GM23338 (cell line): ENCODE measurements at regions not wholly inside any gene's neighbourhood (a gene's known extent, or its start where the extent isn't known, plus 50 kb on each side); places are given as distances from the start of the nearest gene placed in this dataset.

Experiments used
- ATAC-seq: fragments of 200-7000 bp; cut with Tn5 transposase; 3 replicates; pipeline ENCODE4 v1.9.1; 2020
- DNase-seq: peaks from one replicate; pipeline ENCODE4 v3.0.0-alpha.2; 2015; ENCODE audit warnings: low spot score
- H2AFZ ChIP-seq: fragments of 200-600 bp; sonication (generic); 2 replicates; pipeline ENCODE4 v1.8.0; 2016; ENCODE audit warnings: antibody characterized with exemption, mild to moderate bottlenecking, moderate library complexity
- H3F3A ChIP-seq: fragments of 200-600 bp; sonication (generic); replicated peaks from 2 replicates; pipeline ENCODE4 v1.8.0; 2017; ENCODE audit warnings: antibody characterized with exemption, mixed run types, low read depth
- H3K27ac ChIP-seq: fragments of 200-600 bp; sonication (generic); 2 replicates; pipeline ENCODE4 v1.6.1; 2016; ENCODE audit warnings: low read depth
- H3K27me3 ChIP-seq: fragments of 200-600 bp; sonication (generic); 2 replicates; pipeline ENCODE4 v1.8.0; 2016; ENCODE audit warnings: mild to moderate bottlenecking, mixed run types, moderate library complexity; ENCODE audit not compliant: insufficient read depth
- H3K36me3 ChIP-seq: fragments of 200-600 bp; sonication (generic); 2 replicates; pipeline ENCODE4 v1.8.0; 2016; ENCODE audit warnings: mild to moderate bottlenecking; ENCODE audit not compliant: insufficient read depth
- H3K4me1 ChIP-seq: fragments of 200-600 bp; sonication (generic); 2 replicates; pipeline ENCODE4 v1.8.0; 2016; ENCODE audit warnings: mild to moderate bottlenecking, moderate library complexity; ENCODE audit not compliant: insufficient read depth
- H3K4me2 ChIP-seq: fragments of 200-600 bp; sonication (generic); 2 replicates; pipeline ENCODE4 v1.7.1; 2017; ENCODE audit warnings: mixed run types
- H3K4me3 ChIP-seq: fragments of 200-600 bp; sonication (generic); 2 replicates; pipeline ENCODE4 v1.6.1; 2016; ENCODE audit warnings: mixed run types
- H3K79me2 ChIP-seq: fragments of 200-600 bp; sonication (generic); replicated peaks from 2 replicates; pipeline ENCODE4 v1.8.0; 2017; ENCODE audit warnings: mild to moderate bottlenecking; ENCODE audit not compliant: insufficient read depth
- H3K9me2 ChIP-seq: fragments of 200-600 bp; sonication (generic); 2 replicates; pipeline ENCODE4 v1.8.0; 2017; ENCODE audit not compliant: insufficient read depth
- H4K20me1 ChIP-seq: fragments of 200-600 bp; sonication (generic); replicated peaks from 2 replicates; pipeline ENCODE4 v1.8.0; 2017; ENCODE audit warnings: mild to moderate bottlenecking; ENCODE audit not compliant: insufficient read depth
- H3K27ac Mint-ChIP-seq: 2 replicates; pipeline ENCODE4 v1.8.0; 2020; ENCODE audit warnings: inconsistent platforms, mild to moderate bottlenecking, moderate library complexity, mixed read lengths
- H3K27me3 Mint-ChIP-seq: 3 replicates; pipeline ENCODE4 v1.8.0; 2022; ENCODE audit warnings: low read depth, mild to moderate bottlenecking, moderate library complexity, mixed read lengths, inconsistent platforms; ENCODE audit not compliant: insufficient read depth, poor library complexity
- H3K36me3 Mint-ChIP-seq: 3 replicates; pipeline ENCODE4 v1.8.0; 2021; ENCODE audit warnings: low read depth, mild to moderate bottlenecking, inconsistent platforms, moderate library complexity, mixed read lengths
- H3K4me1 Mint-ChIP-seq: 3 replicates; pipeline ENCODE4 v1.8.0; 2020; ENCODE audit warnings: mild to moderate bottlenecking, inconsistent platforms, mixed read lengths
- H3K4me3 Mint-ChIP-seq: 3 replicates; pipeline ENCODE4 v1.8.0; 2021; ENCODE audit warnings: moderate library complexity, mild to moderate bottlenecking, inconsistent platforms, mixed read lengths
- H3K9me3 Mint-ChIP-seq: 3 replicates; pipeline ENCODE4 v1.8.0; 2020; ENCODE audit warnings: moderate library complexity, mild to moderate bottlenecking, inconsistent platforms, mixed read lengths
- CREB1 ChIP-seq: fragments of 250-450 bp; sonication (Bioruptor Pico); IDR thresholded peaks from 2 replicates; pipeline ENCODE4 v1.5.0; 2020; ENCODE audit warnings: low read depth, mild to moderate bottlenecking, moderate library complexity
- CTCF ChIP-seq, 2 experiments: fragments of 200-600 bp in 1 of 2; sonication (generic) in 1 of 2; conservative IDR thresholded peaks; 2 replicates each; pipeline versions ENCODE4 v1.5.1 to v1.6.1; 2016 to 2017; ENCODE audit warnings: antibody characterized with exemption in 2 of 2, low read depth in 2 of 2, mild to moderate bottlenecking in 2 of 2, moderate library complexity in 1 of 2
- ETS1 ChIP-seq: IDR thresholded peaks from 2 replicates; pipeline ENCODE4 v1.6.1; 2016; ENCODE audit warnings: antibody characterized with exemption
- EZH2 ChIP-seq: fragments of 200-600 bp; sonication (generic); IDR thresholded peaks from one replicate; pipeline ENCODE4 v1.8.0; 2017; ENCODE audit warnings: antibody characterized with exemption, mild to moderate bottlenecking, low read depth; ENCODE audit not compliant: unreplicated experiment
- JUNB ChIP-seq: IDR thresholded peaks from one replicate; pipeline ENCODE4 v1.6.1; 2016; ENCODE audit warnings: antibody characterized with exemption; ENCODE audit not compliant: unreplicated experiment
- NANOG ChIP-seq: IDR thresholded peaks from 2 replicates; pipeline ENCODE4 v1.6.1; 2016; ENCODE audit warnings: antibody characterized with exemption, borderline replicate concordance
- POLR2AphosphoS5 ChIP-seq: IDR thresholded peaks from 2 replicates; pipeline ENCODE4 v1.6.1; 2016; ENCODE audit warnings: antibody characterized with exemption, low read depth
- REST ChIP-seq: IDR thresholded peaks from one replicate; pipeline ENCODE4 v1.6.1; 2018; ENCODE audit warnings: antibody characterized with exemption; ENCODE audit not compliant: unreplicated experiment
- STAT1 ChIP-seq: IDR thresholded peaks from one replicate; pipeline ENCODE4 v1.6.1; 2016; ENCODE audit warnings: antibody characterized with exemption; ENCODE audit not compliant: unreplicated experiment
- ZNF114 ChIP-seq: fragments of 250-450 bp; sonication (Bioruptor Pico); IDR thresholded peaks from 2 replicates; pipeline ENCODE4 v1.5.0; 2020; ENCODE audit warnings: mild to moderate bottlenecking, moderate library complexity
- ZNF331 ChIP-seq: fragments of 250-450 bp; sonication (Bioruptor Pico); IDR thresholded peaks from 2 replicates; pipeline ENCODE4 v1.5.0; 2020; ENCODE audit warnings: low read depth, mild to moderate bottlenecking, moderate library complexity

GRCh38 chr2:18641823-18642222 lies 52.5 kb upstream of the NT5C1B start:
- Mint-ChIP-seq H3K4me1 (peaks cover 22% of the 10 kb centered on the region), H3K36me3 (peaks cover 7% of the 10 kb centered on the region; the same call in 2 of the 3 replicates), H3K27ac (no peak overlapping the region), H3K4me3 (no peak overlapping the region), H3K27me3 (peaks cover 2% of the 10 kb centered on the region), H3K9me3 (peaks cover 15% of the 10 kb centered on the region)
- TF ChIP-seq POLR2AphosphoS5 (no peak), ETS1 (no peak)
- H3K79me2 ChIP-seq: no peaks in the 10 kb centered on the region
- H3K27ac ChIP-seq: no peak overlapping the region
- ATAC-seq (no peak), DNase-seq (no peak)
- H3K36me3 ChIP-seq: no peaks in the 10 kb centered on the region
- no peak overlapping the region for H3K4me3 ChIP-seq
- H2AFZ ChIP-seq: no peak overlapping the region
- H3K4me1 ChIP-seq: peaks cover 24% of the 10 kb centered on the region
- H3K27me3 ChIP-seq: no peaks in the 10 kb centered on the region
- H3K4me2 ChIP-seq: no peak overlapping the region
- no peaks in the 10 kb centered on the region for H3K9me2 ChIP-seq
- no peaks in the 10 kb centered on the region for H3F3A ChIP-seq
- H4K20me1 ChIP-seq: no peaks in the 10 kb centered on the region

- Histone ChIP-seq H4K20me1 (no peaks in the 10 kb centered on the region), H3K4me3 (no peak overlapping the region), H3K27ac (no peak overlapping the region), H3K79me2 (no peaks in the 10 kb centered on the region), H3K9me2 (no peaks in the 10 kb centered on the region), H3F3A (no peaks in the 10 kb centered on the region), H3K36me3 (peaks cover 3% of the 10 kb centered on the region; the same call in 1 of the 2 replicates), H2AFZ (no peak overlapping the region), H3K4me2 (no peak overlapping the region), H3K27me3 (no peaks in the 10 kb centered on the region), H3K4me1 (peaks cover 24% of the 10 kb centered on the region)
- H3K27ac Mint-ChIP-seq: peak overlapping the region; percentile 73; the same call in 1 of the 2 replicates
- H3K4me3 Mint-ChIP-seq: no peak overlapping the region
- no peak for DNase-seq
- peaks cover 2% of the 10 kb centered on the region for H3K27me3 Mint-ChIP-seq
- ATAC-seq: no peak
- peaks cover 22% of the 10 kb centered on the region for H3K4me1 Mint-ChIP-seq
- H3K9me3 Mint-ChIP-seq: peaks cover 33% of the 10 kb centered on the region
- peaks cover 15% of the 10 kb centered on the region for H3K36me3 Mint-ChIP-seq
- no peak for TF ChIP-seq JUNB
- no peak for TF ChIP-seq EZH2
- no peak for TF ChIP-seq STAT1
- TF ChIP-seq CTCF (conservative IDR thresholded peaks at IDR 0.05; ENCODE audit: low read depth in 2 of 2): no peak
- TF ChIP-seq ETS1: no peak
- TF ChIP-seq REST: no peak
- no peak for TF ChIP-seq ZNF114
- no peak for TF ChIP-seq ZNF331 (CRISPR knock-in tag)
- no peak for TF ChIP-seq CREB1 (CRISPR knock-in tag)
- TF ChIP-seq NANOG: no peak
Measured at GRCh38 chr2:18639756-18640453, 50.5 kb upstream of the NT5C1B start.
